Pancreas (tissue), 10 donors: ENCODE measurements at regions not wholly inside any gene's neighbourhood (a gene's known extent, or its start where the extent isn't known, plus 50 kb on each side); places are given as distances from the start of the nearest gene placed in this dataset.

ENCODE experiments used
- ATAC-seq, 4 donors: fragments of 200-7000 bp; cut with Tn5 transposase; one replicate each; pipeline versions ENCODE4 v1.8.0 to v1.9.1; 2020; ENCODE audit warnings: mild to moderate bottlenecking in 4 of 4, moderate library complexity in 4 of 4
- DNase-seq, 6 donors: peaks; one replicate each; pipeline ENCODE4 v3.0.0-alpha.2; 2020
- FAIRE-seq: peaks from 2 replicates; lab custom pipeline; 2012; peaks lifted over from hg19 to GRCh38; lab: Jason Lieb, UNC
- H3K27ac ChIP-seq, 4 donors: fragments of 200-600 bp; sonication (generic); 1 replicate in 3 of 4; 2 replicates in 1 of 4; pipeline versions ENCODE4 v1.5.0 to v1.8.0; 2020
- H3K27me3 ChIP-seq, 4 donors: fragments of 200-600 bp; one replicate each; pipeline ENCODE4 v1.8.0; 2021
- H3K36me3 ChIP-seq, 3 donors: fragments of 200-600 bp; sonication (generic) in 1 of 3; one replicate each; pipeline versions ENCODE4 v1.5.0 to v1.8.0; 2020 to 2021
- H3K4me1 ChIP-seq, 3 donors: fragments of 200-600 bp; one replicate each; pipeline ENCODE4 v1.8.0; 2021
- H3K4me3 ChIP-seq, 4 donors: fragments of 200-600 bp; sonication (generic) in 2 of 4; one replicate each; pipeline versions ENCODE4 v1.5.0 to v1.8.0; 2020 to 2021
- H3K9me3 ChIP-seq, 4 donors: fragments of 200-600 bp; one replicate each; pipeline ENCODE4 v1.8.0; 2021
- CTCF ChIP-seq, 4 donors: fragments of 200-600 bp; sonication (generic) in 3 of 4; IDR thresholded peaks; one replicate each; pipeline versions ENCODE4 v1.5.0 to v1.8.0; 2021; ENCODE audit warnings: antibody characterized with exemption in 4 of 4
- WGBS, 2 donors: extraction: QIAGEN DNeasy Blood & Tissue Kit; methylation state at CpG; one replicate each; pipeline ENCODE4 v1.1.7; 2013; 5-methylcytosine and 5-hydroxymethylcytosine counted together
- intact Hi-C, 3 donors: fragments of 100-400 bp; cut with DNase I; formaldehyde crosslinking; loops; one replicate each; pipeline versions ENCODE4 v1.11.1 to v1.14.2; 2022
- donor health status: healthy with polysubstance abuse.
- donor health status: DM: no; HTN: no; CAD: no; lungs with moderate emphysema.
- donor health status: DM: no; HTN: no; CAD: no.
- donor health status: control.
- donor health status: control.
- donor health status: Bipolar disorder and iron deficiency.
- donor health status: DM: yes; HTN: yes; CAD: no.
- donor health status: DM: no; HTN: no; CAD: no.
- donor health status: DM: no; HTN: no; CAD: no.
- donor health status: DM: yes; HTN: yes; CAD: no.

GRCh38 chr6:121809211-121809610 is 373.8 kb downstream of the GJA1 start:
- intact Hi-C loops = no loop called here
- FAIRE-seq (no peak), DNase-seq (no peak), ATAC-seq (no peak)
- Histone ChIP-seq H3K9me3 (no peaks in the 10 kb centered on the region), H3K36me3 (no peaks in the 10 kb centered on the region), H3K27me3 (no peaks in the 10 kb centered on the region), H3K27ac (no peak overlapping the region), H3K4me3 (no peak overlapping the region), H3K4me1 (no peaks in the 10 kb centered on the region)
- TF ChIP-seq CTCF (IDR thresholded peaks at IDR 0.05) = no peak
- 74 to 85% methylated on average over 3 of the region's 3 CpGs for WGBS, 2 donors

- Histone ChIP-seq H3K4me3 (no peak overlapping the region), H3K36me3 (no peaks in the 10 kb centered on the region), H3K9me3 (no peaks in the 10 kb centered on the region), H3K27ac (no peak overlapping the region), H3K27me3 (no peaks in the 10 kb centered on the region), H3K4me1 (no peaks in the 10 kb centered on the region)
- WGBS, 2 donors = 75 to 83% methylated on average over 7 of the region's 7 CpGs
- no peak for FAIRE-seq
- no peak for ATAC-seq
- TF ChIP-seq CTCF (IDR thresholded peaks at IDR 0.05) = no peak
- intact Hi-C loops = no loop called here
- no peak for DNase-seq
Measured at GRCh38 chr6:121810158-121811032, 374.9 kb downstream of the GJA1 start.

- Histone ChIP-seq H3K27ac (no peak overlapping the region), H3K36me3 (no peaks in the 10 kb centered on the region), H3K4me3 (no peak overlapping the region), H3K9me3 (no peaks in the 10 kb centered on the region), H3K4me1 (no peaks in the 10 kb centered on the region), H3K27me3 (no peaks in the 10 kb centered on the region)
- no peak for FAIRE-seq
- no peak for DNase-seq
- no peak for ATAC-seq
- no peak for TF ChIP-seq CTCF (IDR thresholded peaks at IDR 0.05)
- 75 to 85% methylated on average over 3 of the region's 3 CpGs for WGBS, 2 donors
- intact Hi-C loops = no loop called here
Measured at GRCh38 chr6:121811106-121811505, 375.7 kb downstream of the GJA1 start.

GRCh38 chr6:121816361-121816760 is 380.9 kb downstream of the GJA1 start:
- H3K36me3 ChIP-seq = no peaks in the 10 kb centered on the region
- no peak overlapping the region for H3K27ac ChIP-seq
- no peaks in the 10 kb centered on the region for H3K9me3 ChIP-seq
- no peak for DNase-seq
- H3K4me1 ChIP-seq = no peaks in the 10 kb centered on the region
- intact Hi-C loops = no loop called here
- no peak for FAIRE-seq
- H3K4me3 ChIP-seq = no peak overlapping the region
- 46 to 52% methylated on average over 4 of the region's 4 CpGs for WGBS, 2 donors
- TF ChIP-seq CTCF (IDR thresholded peaks at IDR 0.05) = no peak
- H3K27me3 ChIP-seq = no peaks in the 10 kb centered on the region
- ATAC-seq = no peak

- no peaks in the 10 kb centered on the region for H3K4me1 ChIP-seq
- H3K27ac ChIP-seq = no peak overlapping the region
- H3K4me3 ChIP-seq = no peak overlapping the region
- no peaks in the 10 kb centered on the region for H3K9me3 ChIP-seq
- DNase-seq (no peak), ATAC-seq (no peak), FAIRE-seq (no peak)
- intact Hi-C loops = no loop called here
- H3K27me3 ChIP-seq = no peaks in the 10 kb centered on the region
- no peaks in the 10 kb centered on the region for H3K36me3 ChIP-seq
- no peak for TF ChIP-seq CTCF (IDR thresholded peaks at IDR 0.05)
Measured at GRCh38 chr6:121816906-121817540, 381.6 kb downstream of the GJA1 start.
